RWPE2 (cell line): ENCODE measurements at regions not wholly inside any gene's neighbourhood (a gene's known extent, or its start where the extent isn't known, plus 50 kb on each side); places are given as distances from the start of the nearest gene placed in this dataset.

Source experiments
- ATAC-seq: fragments of 200-7000 bp; cut with Tn5 transposase; 3 replicates; pipeline ENCODE4 v1.9.1; 2021; ENCODE audit warnings: low read depth
- DNase-seq: peaks from one replicate; pipeline ENCODE4 v3.0.0-alpha.2; 2020; ENCODE audit warnings: low spot score
- H3K27ac ChIP-seq: fragments of 450-650 bp; 2 replicates; pipeline ENCODE4 v1.5.1; 2017; ENCODE audit warnings: mild to moderate bottlenecking; ENCODE audit not compliant: poor library complexity, severe bottlenecking
- H3K27me3 ChIP-seq: fragments of 250-450 bp; sonication (Bioruptor Pico); 2 replicates; pipeline ENCODE4 v1.5.1; 2021; ENCODE audit warnings: mild to moderate bottlenecking, moderate library complexity; ENCODE audit not compliant: insufficient read depth, poor library complexity, severe bottlenecking
- H3K36me3 ChIP-seq: fragments of 250-450 bp; sonication (Bioruptor Pico); 2 replicates; pipeline ENCODE4 v1.5.1; 2020; ENCODE audit warnings: low read depth, mild to moderate bottlenecking, moderate library complexity
- H3K4me1 ChIP-seq: fragments of 250-450 bp; sonication (Bioruptor Pico); 2 replicates; pipeline ENCODE4 v1.5.1; 2021; ENCODE audit warnings: mild to moderate bottlenecking, moderate library complexity; ENCODE audit not compliant: insufficient read depth, poor library complexity, severe bottlenecking
- H3K4me3 ChIP-seq: fragments of 250-450 bp; sonication (Bioruptor Pico); 2 replicates; pipeline ENCODE4 v1.5.1; 2021; ENCODE audit warnings: mild to moderate bottlenecking, moderate library complexity; ENCODE audit not compliant: severe bottlenecking
- H3K9me3 ChIP-seq: fragments of 250-450 bp; sonication (Bioruptor Pico); 2 replicates; pipeline ENCODE4 v1.5.1; 2021; ENCODE audit warnings: mild to moderate bottlenecking, moderate library complexity; ENCODE audit not compliant: severe bottlenecking
- CTCF ChIP-seq: fragments of 450-650 bp; IDR thresholded peaks from one replicate; pipeline ENCODE4 v1.5.1; 2017; ENCODE audit warnings: mild to moderate bottlenecking, moderate library complexity; ENCODE audit not compliant: poor library complexity, severe bottlenecking

- no peaks in the 10 kb centered on the region for H3K9me3 ChIP-seq
- H3K4me1 ChIP-seq = no peaks in the 10 kb centered on the region
- no peak for ATAC-seq
- no peaks in the 10 kb centered on the region for H3K36me3 ChIP-seq
- no peak overlapping the region for H3K4me3 ChIP-seq
- no peak for TF ChIP-seq CTCF
- no peak overlapping the region for H3K27ac ChIP-seq
- no peak for DNase-seq
- no peaks in the 10 kb centered on the region for H3K27me3 ChIP-seq
These were observed 600.6 kb downstream of the PTPRU start for GRCh38 chr1:29836651-29837646.

GRCh38 chr1:29835874-29836273, 599.6 kb downstream of the PTPRU start:
- H3K27ac ChIP-seq = no peak overlapping the region
- DNase-seq (no peak), ATAC-seq (no peak)
- no peaks in the 10 kb centered on the region for H3K4me1 ChIP-seq
- TF ChIP-seq CTCF = no peak
- H3K9me3 ChIP-seq = no peaks in the 10 kb centered on the region
- no peaks in the 10 kb centered on the region for H3K27me3 ChIP-seq
- H3K36me3 ChIP-seq = no peaks in the 10 kb centered on the region
- H3K4me3 ChIP-seq = no peak overlapping the region

- no peak overlapping the region for H3K4me3 ChIP-seq
- H3K27ac ChIP-seq = no peak overlapping the region
- ATAC-seq = no peak
- H3K27me3 ChIP-seq = no peaks in the 10 kb centered on the region
- no peaks in the 10 kb centered on the region for H3K36me3 ChIP-seq
- no peaks in the 10 kb centered on the region for H3K9me3 ChIP-seq
- H3K4me1 ChIP-seq = no peaks in the 10 kb centered on the region
- TF ChIP-seq CTCF = no peak
- no peak for DNase-seq
These were observed 599.1 kb downstream of the PTPRU start for GRCh38 chr1:29835406-29835805.

GRCh38 chr1:29833581-29833980, 597.3 kb downstream of the PTPRU start:
- Histone ChIP-seq H3K9me3 (no peaks in the 10 kb centered on the region), H3K27me3 (no peaks in the 10 kb centered on the region), H3K4me1 (no peaks in the 10 kb centered on the region), H3K27ac (no peak overlapping the region), H3K36me3 (no peaks in the 10 kb centered on the region), H3K4me3 (no peak overlapping the region)
- no peak for DNase-seq
- no peak for ATAC-seq
- no peak for TF ChIP-seq CTCF

- no peak for ATAC-seq
- no peak overlapping the region for H3K4me3 ChIP-seq
- no peaks in the 10 kb centered on the region for H3K36me3 ChIP-seq
- no peaks in the 10 kb centered on the region for H3K27me3 ChIP-seq
- H3K9me3 ChIP-seq = no peaks in the 10 kb centered on the region
- H3K27ac ChIP-seq = no peak overlapping the region
- no peak for TF ChIP-seq CTCF
- DNase-seq = no peak
- no peaks in the 10 kb centered on the region for H3K4me1 ChIP-seq
These were observed 596.6 kb downstream of the PTPRU start for GRCh38 chr1:29832936-29833335.
